Lower leg skin (tissue), 4 donors: ENCODE measurements at regions not wholly inside any gene's neighbourhood (a gene's known extent, or its start where the extent isn't known, plus 50 kb on each side); places are given as distances from the start of the nearest gene placed in this dataset.

ENCODE experiments used
- DNase-seq, 2 donors: peaks; one replicate each; pipeline ENCODE4 v3.0.0-alpha.2; 2019; ENCODE audit warnings: low spot score in 2 of 2
- H3K4me3 ChIP-seq: fragments of 200-600 bp; sonication (generic); 2 replicates; pipeline ENCODE4 v1.5.1; 2017; ENCODE audit warnings: mild to moderate bottlenecking, low read depth; ENCODE audit not compliant: poor library complexity, severe bottlenecking
- POLR2A ChIP-seq, 2 donors: fragments of 450-650 bp; IDR thresholded peaks; one replicate each; pipeline ENCODE4 v1.6.1; 2016 to 2017; ENCODE audit warnings: antibody characterized with exemption in 2 of 2, mild to moderate bottlenecking in 1 of 2, moderate library complexity in 1 of 2
- WGBS, 2 donors: methylation state at CpG; one replicate each; pipeline ENCODE4 v1.1.5; 2018; 5-methylcytosine and 5-hydroxymethylcytosine counted together
- intact Hi-C: fragments of 100-400 bp; cut with DNase I; formaldehyde crosslinking; loops from one replicate; pipeline ENCODE4 v1.15.0; 2023; ENCODE audit warnings: low total_unique reads
- TF ChIP-seq, protein P1 (sequence below), 3 donors: fragments of 450-650 bp; IDR thresholded peaks; one replicate each; pipeline ENCODE4 v1.5.1; 2016; ENCODE audit warnings: antibody characterized with exemption in 3 of 3, mild to moderate bottlenecking in 3 of 3, moderate library complexity in 2 of 3

DNA sequence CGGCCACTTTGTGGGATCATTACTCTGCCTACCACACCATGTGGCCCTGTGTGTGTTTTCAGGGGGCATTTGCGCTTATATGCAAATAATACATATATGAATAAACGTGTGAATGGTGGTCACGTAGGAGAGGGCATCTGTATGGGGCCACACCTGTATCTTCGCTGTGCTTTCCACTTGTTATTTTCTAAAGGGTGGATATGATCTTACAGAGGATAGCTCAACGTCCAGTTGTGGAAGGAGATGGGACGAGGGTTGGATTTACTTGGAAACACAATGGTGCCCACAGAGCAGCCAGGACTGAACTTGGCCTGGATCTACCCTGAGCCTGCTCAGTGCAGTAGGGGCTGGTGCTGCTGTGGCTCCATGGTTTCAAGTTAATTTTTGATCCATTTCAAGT, 93.3 kb downstream of the YTHDF1 start:
- TF ChIP-seq, protein P1, sequence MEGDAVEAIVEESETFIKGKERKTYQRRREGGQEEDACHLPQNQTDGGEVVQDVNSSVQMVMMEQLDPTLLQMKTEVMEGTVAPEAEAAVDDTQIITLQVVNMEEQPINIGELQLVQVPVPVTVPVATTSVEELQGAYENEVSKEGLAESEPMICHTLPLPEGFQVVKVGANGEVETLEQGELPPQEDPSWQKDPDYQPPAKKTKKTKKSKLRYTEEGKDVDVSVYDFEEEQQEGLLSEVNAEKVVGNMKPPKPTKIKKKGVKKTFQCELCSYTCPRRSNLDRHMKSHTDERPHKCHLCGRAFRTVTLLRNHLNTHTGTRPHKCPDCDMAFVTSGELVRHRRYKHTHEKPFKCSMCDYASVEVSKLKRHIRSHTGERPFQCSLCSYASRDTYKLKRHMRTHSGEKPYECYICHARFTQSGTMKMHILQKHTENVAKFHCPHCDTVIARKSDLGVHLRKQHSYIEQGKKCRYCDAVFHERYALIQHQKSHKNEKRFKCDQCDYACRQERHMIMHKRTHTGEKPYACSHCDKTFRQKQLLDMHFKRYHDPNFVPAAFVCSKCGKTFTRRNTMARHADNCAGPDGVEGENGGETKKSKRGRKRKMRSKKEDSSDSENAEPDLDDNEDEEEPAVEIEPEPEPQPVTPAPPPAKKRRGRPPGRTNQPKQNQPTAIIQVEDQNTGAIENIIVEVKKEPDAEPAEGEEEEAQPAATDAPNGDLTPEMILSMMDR (IDR thresholded peaks at IDR 0.05): no peak
- TF ChIP-seq POLR2A (IDR thresholded peaks at IDR 0.05): no peak
- WGBS, 2 donors: 65 to 69% methylated on average over 7 of the region's 7 CpGs
- DNase-seq: no peak
- intact Hi-C loops: no loop called here
- H3K4me3 ChIP-seq: no peak overlapping the region

DNA sequence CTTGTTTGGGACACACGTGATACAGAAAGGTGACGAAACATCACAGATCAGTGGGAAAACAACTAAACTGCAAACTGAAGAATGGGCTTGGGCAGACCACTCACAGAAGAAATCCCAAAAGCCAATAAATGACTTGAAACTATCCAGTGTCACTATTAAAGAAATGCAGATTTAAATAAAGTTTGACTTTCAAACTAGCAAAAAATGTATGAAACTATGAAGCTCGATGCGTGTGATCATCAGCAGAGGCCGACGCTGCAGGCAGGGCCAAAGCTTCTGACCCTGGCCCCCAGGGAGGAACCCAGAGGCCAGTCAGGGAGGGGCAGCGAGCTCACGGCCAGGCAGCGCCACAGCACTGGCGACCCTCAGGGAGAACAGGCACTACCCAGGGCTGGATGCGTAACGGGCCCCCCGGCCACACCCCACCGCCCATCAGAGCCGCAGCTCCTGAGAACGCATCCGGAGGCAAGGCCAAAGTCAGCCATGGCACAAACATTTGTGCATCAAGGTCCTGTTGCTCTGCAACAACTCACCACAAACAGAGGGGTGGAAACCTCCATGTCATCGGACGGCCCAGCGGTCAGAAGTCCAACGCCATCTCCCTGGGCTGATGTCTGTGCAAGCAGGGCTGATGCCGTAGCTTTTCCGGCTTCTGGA, 94.1 kb downstream of the YTHDF1 start:
- DNase-seq: no peak
- intact Hi-C loops: no loop called here
- no peak for TF ChIP-seq POLR2A (IDR thresholded peaks at IDR 0.05)
- TF ChIP-seq, protein P1 (IDR thresholded peaks at IDR 0.05): no peak
- no peak overlapping the region for H3K4me3 ChIP-seq
- 79 to 85% methylated on average over 23 of the region's 23 CpGs for WGBS, 2 donors

DNA sequence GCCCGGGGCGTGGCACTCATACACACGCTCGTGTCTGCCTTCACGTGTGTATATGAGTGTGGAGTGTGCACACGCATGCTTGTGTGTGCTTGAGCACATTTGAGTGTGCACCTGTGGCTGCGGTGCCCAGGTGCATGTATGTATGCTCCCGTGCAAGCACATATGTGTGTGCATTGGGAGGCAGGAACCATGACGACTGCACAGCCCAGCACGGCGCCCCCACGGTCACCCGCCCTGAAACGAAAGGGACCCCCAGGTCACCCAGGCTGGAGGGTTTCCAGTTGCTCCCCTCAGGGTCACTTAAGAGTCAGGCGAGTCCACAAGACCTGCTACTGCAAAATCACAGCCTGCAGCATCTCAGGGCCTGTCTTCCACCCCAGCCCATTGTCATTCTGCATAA, 94.7 kb downstream of the YTHDF1 start:
- intact Hi-C loops: no loop called here
- 86 to 88% methylated on average over 15 of the region's 15 CpGs for WGBS, 2 donors
- H3K4me3 ChIP-seq: no peak overlapping the region
- no peak for DNase-seq
- TF ChIP-seq, protein P1 (IDR thresholded peaks at IDR 0.05): no peak
- no peak for TF ChIP-seq POLR2A (IDR thresholded peaks at IDR 0.05)

- TF ChIP-seq, protein P1 (IDR thresholded peaks at IDR 0.05): no peak
- TF ChIP-seq POLR2A (IDR thresholded peaks at IDR 0.05): no peak
- no peak overlapping the region for H3K4me3 ChIP-seq
- intact Hi-C loops: no loop called here
- no peak for DNase-seq
- 46 to 58% methylated on average over 5 of the region's 5 CpGs for WGBS, 2 donors
Observed at GRCh38 chr20:63120808-63121090, 95.2 kb downstream of the YTHDF1 start.

DNA sequence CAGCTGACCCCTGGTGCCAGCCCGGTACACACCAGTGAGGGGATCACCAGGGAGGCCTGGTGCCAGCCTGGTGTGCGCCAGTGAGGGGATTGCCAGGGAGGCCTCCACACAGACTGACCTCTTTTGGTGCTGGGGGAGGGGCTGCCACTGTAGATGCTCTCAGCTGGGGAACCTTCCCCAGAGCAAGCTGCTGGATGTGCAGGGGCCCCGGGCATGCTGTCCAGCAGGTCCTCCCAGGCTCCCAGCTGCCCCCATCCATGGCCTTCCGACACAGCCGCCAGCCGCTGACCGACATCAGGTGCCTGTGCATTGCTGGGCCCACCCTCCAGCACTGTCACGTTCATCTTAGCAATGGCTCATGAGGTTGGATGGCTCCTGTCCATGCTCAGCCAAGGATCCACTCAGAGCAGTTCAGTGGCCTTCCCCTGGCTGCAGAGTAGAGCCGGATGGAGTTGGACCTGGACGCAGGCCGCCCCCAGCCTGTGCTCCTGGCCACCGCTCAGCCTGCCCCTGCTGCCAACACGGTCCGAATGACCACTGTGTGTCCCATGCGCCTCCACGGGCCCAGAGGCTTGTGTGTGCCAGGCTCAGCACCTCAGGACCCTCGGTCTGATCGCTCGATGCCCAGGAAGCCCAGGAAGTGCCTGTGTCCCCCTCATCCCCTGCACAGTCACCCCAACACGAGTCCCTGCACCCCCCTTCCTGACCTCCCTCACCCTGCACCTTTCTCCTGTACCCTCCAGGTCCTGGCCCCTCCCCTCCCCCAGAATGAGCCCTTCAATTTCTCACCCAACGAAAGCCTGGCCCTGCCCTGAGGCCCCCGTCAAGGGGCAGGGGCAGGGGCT, 95.7 kb downstream of the YTHDF1 start:
- WGBS, 2 donors: 71 to 76% methylated on average over 19 to 20 of the region's 22 CpGs
- DNase-seq: no peak
- H3K4me3 ChIP-seq: no peak overlapping the region
- TF ChIP-seq POLR2A (IDR thresholded peaks at IDR 0.05): no peak
- TF ChIP-seq, protein P1 (IDR thresholded peaks at IDR 0.05): no peak
- intact Hi-C loops: no loop called here
